Astrocyte (in vitro differentiated cells and primary cell): ENCODE measurements at regions not wholly inside any gene's neighbourhood (a gene's known extent, or its start where the extent isn't known, plus 50 kb on each side); places are given as distances from the start of the nearest gene placed in this dataset.

Experiments used
- DNase-seq: peaks from one replicate; pipeline ENCODE4 v3.0.0-alpha.2; 2010; ENCODE audit warnings: low read depth
- FAIRE-seq: peaks from 2 replicates; lab custom pipeline; 2011; peaks lifted over from hg19 to GRCh38; lab: Jason Lieb, UNC
- H2AFZ ChIP-seq: 2 replicates; pipeline ENCODE4 v1.6.0; 2012; ENCODE audit warnings: low read depth, low read length, inconsistent platforms
- H3K27ac ChIP-seq: 2 replicates; pipeline ENCODE4 v1.5.1; 2011; ENCODE audit warnings: low read depth, low read length, inconsistent platforms
- H3K27me3 ChIP-seq: 2 replicates; pipeline ENCODE4 v1.6.0; 2011; ENCODE audit warnings: low read length, inconsistent platforms; ENCODE audit not compliant: insufficient read depth
- H3K36me3 ChIP-seq: 2 replicates; pipeline ENCODE4 v1.5.1; 2011; ENCODE audit warnings: low read length, inconsistent platforms; ENCODE audit not compliant: insufficient read depth
- H3K4me1 ChIP-seq: 2 replicates; pipeline ENCODE4 v1.5.1; 2011; ENCODE audit warnings: low read length, inconsistent platforms; ENCODE audit not compliant: insufficient read depth
- H3K4me2 ChIP-seq: 2 replicates; pipeline ENCODE4 v1.6.0; 2012; ENCODE audit warnings: low read length, inconsistent platforms
- H3K4me3 ChIP-seq: 2 replicates; pipeline ENCODE4 v1.5.1; 2011; ENCODE audit warnings: low read depth, mild to moderate bottlenecking, low read length, inconsistent platforms; ENCODE audit not compliant: insufficient read depth
- H3K79me2 ChIP-seq: 2 replicates; pipeline ENCODE4 v1.6.0; 2012; ENCODE audit warnings: mild to moderate bottlenecking, low read length, inconsistent platforms; ENCODE audit not compliant: insufficient read depth
- H3K9ac ChIP-seq: 2 replicates; pipeline ENCODE4 v1.6.0; 2012; ENCODE audit warnings: mild to moderate bottlenecking, low read length, inconsistent platforms
- H3K9me3 ChIP-seq: 2 replicates; pipeline ENCODE4 v1.5.1; 2012; ENCODE audit warnings: low read depth, mild to moderate bottlenecking, low read length, inconsistent platforms; ENCODE audit not compliant: insufficient read depth
- H4K20me1 ChIP-seq: 2 replicates; pipeline ENCODE4 v1.6.0; 2012; ENCODE audit warnings: low read length, inconsistent platforms; ENCODE audit not compliant: insufficient read depth
- H3K27ac Mint-ChIP-seq: one replicate; pipeline ENCODE4 v1.8.0; 2021; ENCODE audit warnings: mild to moderate bottlenecking, mixed read lengths; ENCODE audit not compliant: unreplicated experiment
- H3K27me3 Mint-ChIP-seq: one replicate; pipeline ENCODE4 v1.8.0; 2021; ENCODE audit warnings: low read depth, mixed read lengths; ENCODE audit not compliant: unreplicated experiment
- H3K36me3 Mint-ChIP-seq: one replicate; pipeline ENCODE4 v1.8.0; 2021; ENCODE audit warnings: low read depth, mixed read lengths; ENCODE audit not compliant: unreplicated experiment
- H3K4me1 Mint-ChIP-seq: one replicate; pipeline ENCODE4 v1.8.0; 2021; ENCODE audit warnings: low read depth, mixed read lengths; ENCODE audit not compliant: unreplicated experiment
- H3K4me3 Mint-ChIP-seq: one replicate; pipeline ENCODE4 v1.8.0; 2021; ENCODE audit warnings: mild to moderate bottlenecking, moderate library complexity, mixed read lengths; ENCODE audit not compliant: unreplicated experiment
- H3K9me3 Mint-ChIP-seq: one replicate; pipeline ENCODE4 v1.8.0; 2021; ENCODE audit warnings: mild to moderate bottlenecking, mixed read lengths; ENCODE audit not compliant: unreplicated experiment
- CTCF ChIP-seq: IDR thresholded peaks from 2 replicates; pipeline ENCODE4 v1.5.1; 2011; ENCODE audit warnings: low read depth, mild to moderate bottlenecking, inconsistent platforms, low read length, moderate library complexity; ENCODE audit not compliant: insufficient read depth
- EZH2 ChIP-seq: IDR thresholded peaks from 2 replicates; pipeline ENCODE4 v1.6.1; 2012; ENCODE audit warnings: mild to moderate bottlenecking, low read length, inconsistent platforms; ENCODE audit not compliant: insufficient read depth

- Mint-ChIP-seq H3K27me3 (no peaks in the 10 kb centered on the region), H3K27ac (peak overlapping the region; percentile 99), H3K4me1 (peaks cover 68% of the 10 kb centered on the region), H3K4me3 (peak overlapping the region; percentile 78), H3K36me3 (no peaks in the 10 kb centered on the region), H3K9me3 (peaks cover 1% of the 10 kb centered on the region)
- Histone ChIP-seq H3K9ac (peak overlapping the region; percentile 82), H3K36me3 (no peaks in the 10 kb centered on the region), H3K4me3 (peak overlapping the region; percentile 50), H3K27me3 (no peaks in the 10 kb centered on the region), H3K9me3 (no peaks in the 10 kb centered on the region), H3K4me2 (peak overlapping the region; percentile 82), H3K4me1 (peaks cover 48% of the 10 kb centered on the region), H3K79me2 (no peaks in the 10 kb centered on the region), H4K20me1 (no peaks in the 10 kb centered on the region), H2AFZ (no peak overlapping the region), H3K27ac (peak overlapping the region; percentile 94)
- TF ChIP-seq EZH2 (no peak), CTCF (no peak)
- peak; percentile 86 for DNase-seq
- no peak for FAIRE-seq
Observed at GRCh38 chr9:115596746-115597080, 478.8 kb upstream of the TNC start.

- Mint-ChIP-seq H3K4me3 (peak overlapping the region; percentile 78), H3K4me1 (peaks cover 64% of the 10 kb centered on the region), H3K9me3 (peaks cover 1% of the 10 kb centered on the region), H3K27me3 (no peaks in the 10 kb centered on the region), H3K27ac (peak overlapping the region; percentile 99), H3K36me3 (no peaks in the 10 kb centered on the region)
- Histone ChIP-seq H3K4me1 (peaks cover 41% of the 10 kb centered on the region), H3K9me3 (no peaks in the 10 kb centered on the region), H4K20me1 (no peaks in the 10 kb centered on the region), H2AFZ (no peak overlapping the region), H3K36me3 (no peaks in the 10 kb centered on the region), H3K4me2 (peak overlapping the region; percentile 82), H3K79me2 (no peaks in the 10 kb centered on the region), H3K27ac (peak overlapping the region; percentile 94), H3K27me3 (no peaks in the 10 kb centered on the region), H3K4me3 (peak overlapping the region; percentile 50), H3K9ac (peak overlapping the region; percentile 82)
- peak; percentile 23 for FAIRE-seq
- no peak for DNase-seq
- TF ChIP-seq EZH2: no peak
- no peak for TF ChIP-seq CTCF
Observed at GRCh38 chr9:115597330-115597895, 479.5 kb upstream of the TNC start.

GRCh38 chr9:115598751-115599150 is 480.8 kb upstream of the TNC start:
- Histone ChIP-seq H4K20me1 (no peaks in the 10 kb centered on the region), H3K27ac (no peak overlapping the region), H3K36me3 (no peaks in the 10 kb centered on the region), H3K9me3 (no peaks in the 10 kb centered on the region), H3K4me1 (peaks cover 36% of the 10 kb centered on the region), H3K79me2 (no peaks in the 10 kb centered on the region), H3K4me2 (no peak overlapping the region), H3K4me3 (no peak overlapping the region), H3K27me3 (no peaks in the 10 kb centered on the region), H3K9ac (no peak overlapping the region), H2AFZ (no peak overlapping the region)
- Mint-ChIP-seq H3K36me3 (no peaks in the 10 kb centered on the region), H3K4me3 (no peak overlapping the region), H3K9me3 (peaks cover 1% of the 10 kb centered on the region), H3K27me3 (no peaks in the 10 kb centered on the region), H3K27ac (peak overlapping the region; percentile 21), H3K4me1 (peaks cover 57% of the 10 kb centered on the region)
- TF ChIP-seq EZH2 (no peak), CTCF (no peak)
- FAIRE-seq (no peak), DNase-seq (no peak)
